ENCODE measurements at regions not wholly inside any gene's neighbourhood (a gene's known extent, or its start where the extent isn't known, plus 50 kb on each side); places are given as distances from the start of the nearest gene placed in this dataset.
"Not testable (repeated sequence)": the region's sequence is repeated elsewhere in the genome, so short reads cannot be mapped to it uniquely, and the experiment has no call there.

- no peak for DNase-seq
Observed at GRCh38 chr10:4176500-4177281, 391.7 kb upstream of the KLF6 start.

- DNase-seq, result no peak
Observed at GRCh38 chr10:4174197-4174596, 389.2 kb upstream of the KLF6 start.

DNA sequence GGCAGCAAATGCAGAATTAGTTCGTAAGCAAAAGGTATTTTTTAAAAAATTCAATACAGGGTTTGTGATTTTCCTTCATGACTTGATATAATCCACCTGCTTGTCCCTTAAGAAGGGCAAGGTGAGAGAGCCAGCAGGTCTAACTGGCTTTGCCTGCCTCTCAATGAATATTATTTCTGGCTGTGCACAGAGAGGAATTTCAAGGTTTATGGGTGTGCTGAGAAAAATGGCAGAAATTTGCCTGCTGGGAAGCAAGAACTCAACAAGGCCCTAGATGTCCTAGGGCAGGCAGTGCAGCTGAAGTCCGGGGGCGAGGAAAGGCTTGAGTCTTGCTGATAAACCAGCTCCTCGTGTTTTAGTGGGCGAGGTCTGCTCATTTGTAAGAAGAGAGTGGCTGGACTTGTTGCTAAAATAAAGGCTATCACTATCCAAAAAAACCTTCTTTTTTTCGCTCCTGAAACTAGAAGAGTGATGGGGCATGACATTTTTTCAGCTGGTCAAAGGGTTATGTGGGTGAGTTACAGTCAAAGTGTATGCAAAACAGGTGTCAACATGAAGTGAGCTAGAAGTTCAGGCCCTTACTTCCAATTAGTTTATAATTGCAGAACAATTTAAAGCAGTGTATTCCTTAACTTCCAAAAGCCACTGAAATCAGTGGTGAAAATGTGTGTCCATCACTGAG, 385.8 kb upstream of the KLF6 start:
- DNase-seq, result no peak

- no peak for DNase-seq
Observed at GRCh38 chr10:4170181-4170580, 385.2 kb upstream of the KLF6 start.

DNA sequence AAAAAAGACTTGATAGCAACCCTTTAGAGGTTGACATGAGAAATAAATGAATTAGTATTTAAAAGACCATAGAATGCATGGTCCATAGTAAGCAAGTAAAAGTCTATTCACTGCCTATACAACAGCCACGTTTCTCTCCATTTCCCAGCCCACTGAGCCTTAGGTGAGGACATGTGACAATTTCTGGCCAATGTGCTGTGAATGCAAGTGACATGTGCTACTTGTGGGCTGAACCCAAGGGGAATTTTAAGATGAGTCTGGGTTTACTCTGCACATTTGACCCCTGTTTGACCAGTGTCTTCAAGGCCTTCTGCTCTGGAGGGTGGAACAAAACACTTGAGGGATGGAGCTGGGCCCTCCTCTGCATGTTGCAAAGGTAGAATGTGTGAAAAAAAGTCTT, 384.4 kb upstream of the KLF6 start:
- no peak for DNase-seq

DNA sequence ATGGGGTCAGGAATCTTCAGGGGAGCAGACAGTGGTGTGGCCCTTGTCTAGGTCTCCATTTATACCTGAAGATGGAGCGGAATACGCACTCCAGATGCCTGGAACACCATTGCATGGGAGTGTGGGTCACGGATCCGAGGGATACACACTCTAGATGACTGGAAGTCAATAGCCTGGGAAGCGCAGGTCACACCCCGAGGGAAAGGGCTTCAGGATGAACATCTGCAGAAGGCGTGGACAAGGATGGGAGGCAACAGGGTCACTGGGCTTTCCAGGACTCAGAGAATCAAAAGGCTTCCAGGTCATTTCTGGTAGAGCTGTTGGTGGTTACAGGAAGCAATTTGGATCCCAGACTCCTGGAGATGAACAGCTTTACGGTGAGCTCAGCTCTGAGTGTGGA, 382.2 kb upstream of the KLF6 start:
- no peak for DNase-seq

DNA sequence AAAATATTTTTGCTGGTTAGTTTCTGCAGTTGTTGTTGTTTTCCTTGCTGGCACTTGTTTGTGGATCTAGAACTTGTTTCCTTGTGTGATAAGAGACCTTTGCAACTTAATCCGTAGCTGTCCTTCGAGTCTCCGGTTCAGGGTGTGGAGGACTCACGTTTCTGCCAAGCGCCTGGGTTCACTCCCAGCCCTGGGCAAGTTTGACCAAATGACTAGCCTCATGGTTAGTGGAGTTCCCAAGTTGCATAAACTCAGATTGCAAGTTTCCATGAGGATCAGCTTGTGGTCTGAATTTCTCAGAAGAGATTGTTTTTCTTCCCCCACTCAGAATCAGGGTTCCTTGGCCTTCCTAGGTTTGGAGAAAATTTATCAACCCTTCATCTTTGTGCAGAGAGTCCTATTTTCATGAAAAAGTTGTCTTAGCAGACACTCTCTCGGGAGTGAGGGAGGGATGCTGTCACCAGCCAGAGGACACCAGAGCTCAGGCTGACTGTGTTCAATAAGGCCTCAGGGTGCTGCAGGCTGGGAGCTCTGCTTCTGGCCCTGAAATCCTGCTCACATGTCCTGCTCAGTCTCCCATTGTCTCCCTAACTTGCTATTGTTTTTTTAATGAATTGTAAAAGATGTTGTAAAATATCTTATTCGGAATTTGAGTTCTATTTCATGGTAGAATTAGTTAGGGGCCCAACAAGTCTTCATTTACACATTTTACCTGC, 377.7 kb upstream of the KLF6 start:
- no peak for DNase-seq

DNA sequence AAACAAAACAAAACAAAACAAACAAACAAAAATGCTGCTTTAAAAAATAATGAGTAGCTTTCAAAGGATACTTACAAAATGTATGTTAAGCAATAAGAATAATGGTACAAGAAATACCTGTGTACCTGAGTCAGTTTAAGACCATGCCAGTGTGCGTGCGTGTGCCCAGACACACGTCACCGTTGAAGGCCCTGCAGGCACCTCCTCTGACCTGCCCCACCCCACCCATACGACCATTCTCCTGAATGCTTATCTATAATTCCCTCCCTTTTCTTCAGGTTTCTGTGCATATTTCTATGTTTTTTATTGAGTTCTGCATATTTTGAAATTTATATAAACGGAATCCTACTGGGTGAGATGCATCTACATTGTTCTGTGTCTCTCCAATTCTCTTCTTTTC, 374.2 kb upstream of the KLF6 start:
- DNase-seq, result no peak

DNA sequence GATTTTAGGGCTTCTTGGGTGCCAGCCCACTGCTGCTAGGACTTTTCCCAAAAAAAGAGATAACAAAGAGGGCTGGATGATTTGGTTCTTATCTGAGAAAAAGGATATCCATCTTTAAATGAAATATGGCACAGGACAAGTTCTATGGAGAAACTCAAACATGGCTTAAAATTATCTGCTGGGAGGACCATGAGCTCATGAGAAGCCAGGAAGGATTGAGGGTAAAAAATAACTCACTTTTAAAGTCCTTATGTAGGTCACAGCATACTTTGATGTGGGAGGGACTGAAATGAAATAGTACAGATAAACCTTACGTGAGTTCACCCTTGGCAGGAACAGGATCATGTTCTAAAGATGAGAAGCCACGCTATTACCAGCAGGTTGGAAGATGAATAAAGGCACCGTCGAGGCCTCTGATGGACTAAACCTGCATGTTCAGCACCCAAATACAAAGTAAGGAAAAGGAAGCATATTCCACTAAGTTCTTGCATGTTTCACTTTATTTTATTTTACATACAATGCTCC, 369.2 kb upstream of the KLF6 start:
- no peak for DNase-seq

DNA sequence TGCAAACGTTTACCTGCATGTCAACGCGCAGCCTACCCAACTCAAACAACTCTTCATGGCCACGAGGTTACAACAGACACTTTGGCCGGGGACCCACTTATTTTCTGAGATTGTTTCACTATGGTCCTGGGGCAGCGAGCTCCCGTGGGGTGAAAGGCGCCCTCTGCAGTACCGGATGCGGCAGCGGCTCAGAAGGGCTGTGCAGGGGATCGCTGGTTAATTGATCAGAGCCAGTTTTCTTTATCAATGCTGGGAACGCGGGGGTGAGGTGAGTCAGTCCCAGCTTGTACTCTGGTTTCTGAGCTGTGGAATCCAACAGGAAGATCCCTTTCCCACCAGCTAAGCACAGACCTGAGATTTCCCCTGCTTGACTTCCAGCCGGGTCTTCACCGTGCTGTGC, 366.5 kb upstream of the KLF6 start:
- no peak for DNase-seq

GRCh38 chr10:4150676-4151075, 365.7 kb upstream of the KLF6 start:
- DNase-seq, result no peak

DNA sequence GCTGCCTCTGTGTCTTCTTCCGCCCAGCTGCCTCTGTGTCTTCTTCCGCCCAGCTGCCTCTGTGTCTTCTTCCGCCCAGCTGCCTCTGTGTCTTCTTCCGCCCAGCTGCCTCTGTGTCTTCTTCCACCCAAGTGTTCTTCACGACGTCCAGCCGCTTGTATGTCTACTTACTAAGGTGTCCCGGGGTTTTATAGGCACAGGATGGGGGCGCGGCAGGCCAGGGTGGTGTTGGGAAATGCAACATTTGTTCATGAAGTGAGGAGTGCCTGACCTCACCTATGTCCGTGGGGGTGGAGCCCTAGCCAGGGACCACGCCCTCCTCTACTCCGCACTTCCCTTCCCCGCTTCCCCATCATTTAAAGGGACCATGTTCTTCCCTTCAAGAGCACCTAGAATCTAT, 364.5 kb upstream of the KLF6 start:
- DNase-seq, result not testable (repeated sequence)

DNA sequence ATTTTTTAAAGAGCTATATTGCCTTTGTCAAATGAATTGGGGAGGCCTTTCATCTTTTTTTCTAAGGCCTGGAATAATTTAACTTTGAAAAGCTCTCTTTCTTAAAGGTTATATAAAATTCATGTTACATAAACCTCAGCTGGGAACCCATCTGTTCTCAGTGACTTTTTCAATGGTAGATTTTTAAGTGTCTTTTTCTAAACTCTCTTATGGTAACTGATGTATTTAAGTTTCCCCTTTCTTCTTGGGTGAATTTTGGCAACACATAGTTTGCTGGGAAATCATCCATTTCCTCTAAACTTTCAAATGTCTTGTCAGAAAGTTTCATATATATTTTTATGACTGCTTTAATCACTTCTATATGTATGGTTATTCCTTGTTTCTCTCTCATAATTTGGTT, 362.2 kb upstream of the KLF6 start:
- DNase-seq, result no peak

- no peak for DNase-seq
Observed at GRCh38 chr10:4144817-4145216, 359.8 kb upstream of the KLF6 start.

DNA sequence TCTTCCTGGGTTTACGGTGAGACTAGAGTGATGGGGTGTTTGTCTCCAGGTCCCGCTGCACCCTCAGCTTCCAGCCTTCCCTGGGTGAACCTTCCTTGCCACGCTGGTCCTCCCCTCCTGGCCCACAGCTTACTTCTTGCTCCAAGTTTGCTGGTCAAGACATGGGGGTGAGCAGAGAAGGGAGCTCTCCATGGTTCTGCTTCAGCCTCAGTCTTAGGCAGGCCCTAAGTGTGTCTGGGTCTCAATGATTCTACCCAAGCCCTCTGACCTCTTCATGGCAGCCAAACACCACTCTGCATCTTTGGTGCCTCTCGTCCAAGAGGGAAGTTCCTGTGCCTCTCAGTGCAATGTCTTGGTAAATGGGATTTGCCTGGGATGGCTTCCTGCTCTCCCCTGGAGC, 356.5 kb upstream of the KLF6 start:
- no peak for DNase-seq

DNA sequence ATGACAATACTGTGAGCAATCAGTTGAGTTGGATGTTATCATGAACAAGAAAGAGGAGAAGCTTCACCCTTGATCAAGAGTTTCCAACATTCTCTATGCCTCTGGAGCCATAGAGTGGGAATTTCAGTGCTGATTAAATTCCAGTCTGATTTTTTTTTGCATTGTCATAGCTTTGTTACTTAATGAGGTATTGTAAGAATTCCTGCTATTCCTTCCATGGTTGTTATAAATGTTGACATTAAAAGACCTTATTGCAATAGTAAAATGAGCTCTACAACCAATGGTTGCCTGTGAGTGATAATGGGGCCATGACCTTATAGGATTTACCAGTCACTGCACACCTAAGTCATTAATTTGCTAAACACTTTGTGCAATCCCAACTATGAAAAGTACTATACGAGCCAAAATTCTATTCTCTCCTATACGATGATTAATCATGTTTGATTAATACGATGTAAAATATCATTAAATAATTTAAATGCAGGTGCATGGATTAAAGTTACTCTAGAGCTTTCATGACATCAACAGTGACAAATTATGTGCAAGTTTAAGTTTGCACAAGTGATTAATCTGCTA, 353.2 kb upstream of the KLF6 start:
- DNase-seq, result no peak

GRCh38 chr10:4137299-4137698, 352.3 kb upstream of the KLF6 start:
- DNase-seq, result no peak

DNA sequence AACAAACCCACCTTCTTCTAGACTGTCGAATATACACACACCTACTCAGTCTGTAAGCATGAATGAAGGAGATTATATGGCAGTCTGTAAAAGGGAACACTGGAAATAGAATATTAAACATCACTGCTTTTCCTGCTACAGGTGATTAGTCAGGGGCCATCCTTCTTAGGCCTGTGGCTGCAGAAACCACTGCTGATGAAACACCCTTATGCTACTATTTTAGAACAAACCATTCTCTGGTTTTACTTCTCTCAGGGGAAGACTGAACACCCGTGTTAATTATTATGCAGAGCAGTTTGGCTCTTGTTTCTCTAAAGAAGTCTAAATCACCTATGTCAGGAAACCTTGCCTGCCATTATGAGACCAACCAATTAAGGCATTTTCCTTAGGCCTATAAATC, 351.1 kb upstream of the KLF6 start:
- peak; percentile 11 for DNase-seq

DNA sequence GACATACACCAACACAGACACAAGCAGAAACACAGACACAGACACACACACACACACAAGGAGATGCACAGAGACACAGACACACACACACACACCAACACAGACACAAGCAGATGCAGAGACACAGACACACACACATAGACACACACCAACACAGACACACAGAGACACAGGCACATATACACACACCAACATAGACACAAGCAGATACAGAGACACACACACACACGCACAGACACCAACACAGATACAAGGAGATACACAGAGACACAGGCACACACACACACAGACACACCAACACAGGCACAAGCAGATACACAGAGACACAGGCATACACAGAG, 347.2 kb upstream of the KLF6 start:
- DNase-seq, result no peak

DNA sequence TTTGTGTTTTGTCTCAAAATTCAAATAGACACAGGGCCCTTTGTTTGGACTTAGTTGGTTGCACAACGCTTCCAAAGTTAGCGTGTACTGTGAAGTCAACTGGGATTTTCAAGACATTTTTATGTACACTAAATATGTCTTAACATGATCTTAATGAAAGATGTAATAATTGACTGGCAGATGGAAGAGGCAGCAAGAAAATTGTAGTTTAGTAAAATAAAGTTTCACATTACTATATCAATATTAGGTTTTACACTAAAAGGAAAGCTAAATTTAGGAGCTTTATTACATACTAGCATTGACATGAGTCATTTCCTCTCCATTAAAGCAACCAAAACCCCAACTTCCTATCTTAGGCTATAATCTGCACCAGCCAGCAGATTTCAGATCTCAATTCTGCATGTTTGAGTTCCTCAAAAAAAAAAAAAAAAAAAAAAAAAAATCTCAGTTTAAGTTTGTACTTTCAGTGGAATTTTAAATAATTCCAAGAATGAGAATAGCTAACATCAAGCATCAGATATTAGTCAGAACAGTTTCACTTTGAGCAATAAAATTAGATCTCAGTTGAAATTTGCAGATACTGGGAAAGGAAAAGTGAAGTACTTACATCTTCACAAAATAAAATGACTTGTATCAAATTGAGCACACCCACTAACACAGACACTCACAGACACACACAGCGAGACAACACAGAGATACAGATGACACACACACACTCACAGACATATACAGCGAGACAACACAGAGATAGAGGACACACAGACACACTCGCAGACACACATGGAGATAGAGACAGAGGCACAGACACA, 346.6 kb upstream of the KLF6 start:
- DNase-seq, result peak; percentile 49

DNA sequence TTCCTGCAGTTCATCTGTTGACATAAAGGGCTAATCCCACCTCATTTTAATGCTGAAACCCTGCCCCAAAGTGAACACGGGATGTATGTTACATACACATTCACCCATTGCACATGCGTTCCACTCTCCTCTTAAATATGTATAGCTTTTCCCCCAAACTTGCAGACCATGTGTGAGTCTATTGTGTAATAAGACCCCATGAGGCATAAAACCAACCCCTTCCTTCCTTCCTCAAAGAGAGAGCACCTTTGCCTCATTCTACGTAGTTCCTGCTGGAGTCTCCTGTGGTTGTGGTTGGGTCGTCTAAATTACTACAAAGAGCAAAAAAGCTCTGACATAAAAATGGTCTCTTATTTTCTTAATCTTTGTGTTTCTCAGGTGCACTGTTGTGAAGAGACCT, 345.7 kb upstream of the KLF6 start:
- DNase-seq, result no peak

DNA sequence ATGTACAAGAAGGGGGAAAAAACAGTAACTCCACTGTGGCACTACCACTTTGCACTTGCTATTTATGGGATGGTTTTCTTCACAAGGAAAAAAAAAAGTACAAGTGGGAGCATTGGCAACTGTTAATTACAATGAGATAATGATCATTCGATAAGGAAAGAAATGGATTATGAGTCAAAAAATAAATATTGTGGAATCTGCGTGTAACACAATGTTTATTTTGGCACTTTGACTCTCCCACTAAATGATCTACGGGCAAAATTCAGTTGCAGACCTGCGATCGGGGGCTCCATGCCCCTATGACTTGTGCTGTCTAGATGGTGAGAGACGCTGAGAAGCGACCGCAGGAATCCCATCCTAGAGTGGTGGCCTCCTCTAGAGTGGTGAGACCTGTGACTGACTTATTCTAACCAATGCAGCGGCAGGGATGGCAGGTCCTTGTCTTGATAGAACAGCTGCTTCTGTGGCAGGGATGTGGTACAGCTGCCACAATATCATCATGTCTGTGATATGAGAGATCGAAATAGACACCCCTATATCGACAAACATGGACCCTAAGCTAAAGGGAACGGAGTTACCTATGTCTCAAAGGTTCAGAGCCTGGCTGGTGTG, 345.0 kb upstream of the KLF6 start:
- no peak for DNase-seq

Measured in stimulated activated CD4-positive, alpha-beta T cell treated with anti-CD3 and anti-CD28 coated beads, Interleukin-15, amount 100 ng/mL, for 24 hours (primary cell).